Spleen (tissue), 7 donors: ENCODE measurements at regions not wholly inside any gene's neighbourhood (a gene's known extent, or its start where the extent isn't known, plus 50 kb on each side); places are given as distances from the start of the nearest gene placed in this dataset.

Experiments used
- CTCF ChIP-seq, 11 experiments: fragments of 200-600 bp in 7 of 11; fragments of 450-650 bp in 4 of 11; sonication (generic) in 4 of 11; IDR thresholded peaks in 8 of 11; conservative IDR thresholded peaks in 3 of 11; 1 replicate in 7 of 11; 2 replicates in 4 of 11; pipeline versions ENCODE4 v1.4.0 to v1.8.0; 2016 to 2021; ENCODE audit warnings: antibody characterized with exemption in 11 of 11, inconsistent platforms in 4 of 11, mild to moderate bottlenecking in 1 of 11
- POLR2A ChIP-seq, 3 donors: fragments of 450-650 bp; IDR thresholded peaks; one replicate each; pipeline ENCODE4 v1.5.1; 2017; ENCODE audit warnings: antibody characterized with exemption in 3 of 3, mild to moderate bottlenecking in 1 of 3
- donor health status: DM: no; HTN: no; CAD: no; lungs with moderate emphysema.
- donor health status: DM: no; HTN: no; CAD: no.
- donor health status: DM: no; HTN: no; CAD: no.

GRCh38 chr5:50967009-50967562 lies 300.6 kb downstream of the PARP8 start:
- TF ChIP-seq CTCF (IDR thresholded peaks at IDR 0.05 in 8 of 11, conservative IDR thresholded peaks at IDR 0.05 in 3 of 11) (no peak), POLR2A (IDR thresholded peaks at IDR 0.05) (no peak)
